ENCODE measurements at regions not wholly inside any gene's neighbourhood (a gene's known extent, or its start where the extent isn't known, plus 50 kb on each side); places are given as distances from the start of the nearest gene placed in this dataset.

GRCh38 chr21:16928439-16928838, 584.4 kb upstream of the CXADR start:
- DNase-seq (ENCODE audit: low read depth) = no peak

DNA sequence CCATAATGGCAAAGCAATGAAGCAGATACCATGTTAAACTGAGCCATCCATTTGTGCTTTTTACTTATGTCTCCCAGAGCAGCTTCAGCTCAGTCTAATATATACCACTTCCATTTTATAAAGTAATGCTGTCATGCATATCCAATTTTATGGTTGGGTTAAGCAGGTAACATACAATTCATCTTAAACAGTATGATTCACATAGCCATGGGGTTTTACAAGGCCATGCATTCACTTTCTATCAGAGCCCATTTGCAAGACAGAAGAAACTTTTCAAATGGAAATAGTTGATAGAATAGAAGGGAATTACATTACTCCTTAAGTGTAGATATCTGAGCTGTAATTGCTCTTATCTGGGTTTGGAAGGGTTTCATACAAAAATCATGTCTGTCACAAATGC, 580.5 kb upstream of the CXADR start:
- DNase-seq (ENCODE audit: low read depth) = no peak

- DNase-seq (ENCODE audit: low read depth) = no peak
Measured at GRCh38 chr21:16942703-16943102, 570.1 kb upstream of the CXADR start.

DNA sequence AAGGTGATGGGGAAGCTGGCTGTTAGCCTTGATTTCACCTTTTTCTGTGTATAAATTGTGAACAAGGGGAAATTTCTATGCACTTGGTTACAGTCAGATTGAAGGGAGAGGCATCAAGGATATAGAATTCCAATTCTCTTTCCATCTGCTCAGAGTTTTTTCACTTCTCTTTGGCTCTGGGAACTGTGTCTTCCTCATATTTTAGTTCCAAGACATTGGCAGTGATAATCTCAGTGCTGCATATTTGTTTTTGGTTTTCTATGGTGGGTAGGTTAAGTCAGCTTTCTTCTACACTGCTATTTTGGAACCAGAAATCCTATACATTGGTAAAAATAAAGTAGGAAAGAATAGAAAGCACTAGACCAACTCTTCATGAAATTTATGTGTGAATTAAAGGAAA, 569.6 kb upstream of the CXADR start:
- DNase-seq (ENCODE audit: low read depth) = no peak

- no peak for DNase-seq (ENCODE audit: low read depth)
Measured at GRCh38 chr21:16945580-16945979, 567.3 kb upstream of the CXADR start.

DNA sequence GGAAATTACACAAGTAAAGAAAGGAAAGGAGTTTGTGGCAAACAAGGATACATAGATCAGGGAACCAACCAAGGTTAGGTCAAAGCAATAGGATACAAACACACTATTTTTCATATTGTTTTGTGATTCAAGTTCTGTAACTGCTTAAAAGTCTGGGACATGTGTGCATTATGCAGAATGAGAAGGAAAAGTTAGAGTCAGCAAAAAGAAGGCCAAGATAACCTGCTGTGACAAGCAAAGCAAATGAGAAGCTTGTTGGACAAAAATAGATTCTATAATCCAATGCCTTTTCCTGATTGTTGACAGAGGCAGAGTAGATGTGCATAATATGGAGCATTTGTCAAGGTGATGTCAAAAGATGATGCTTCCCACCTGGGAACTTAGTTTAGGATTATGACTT, 556.0 kb upstream of the CXADR start:
- DNase-seq (ENCODE audit: low read depth) = no peak

DNA sequence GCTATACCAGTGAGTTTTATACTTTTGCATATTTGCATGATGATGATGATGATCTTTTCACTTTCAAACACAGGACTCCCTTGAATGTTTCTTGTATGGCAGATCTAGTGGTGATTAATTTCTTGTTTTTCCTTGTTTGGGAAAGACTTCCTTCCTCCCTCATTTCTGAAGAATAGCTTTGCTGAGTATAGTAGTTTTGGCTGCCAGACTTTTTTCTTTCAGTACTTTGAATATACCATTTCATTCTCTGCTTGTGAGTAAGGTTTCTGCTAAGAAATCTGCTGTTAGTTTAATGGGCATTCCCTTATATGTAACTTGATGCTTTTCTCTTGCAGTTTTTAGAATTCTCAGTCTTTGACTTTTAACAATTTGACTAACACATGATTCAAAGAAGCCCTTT, 547.4 kb upstream of the CXADR start:
- DNase-seq (ENCODE audit: low read depth) = no peak

DNA sequence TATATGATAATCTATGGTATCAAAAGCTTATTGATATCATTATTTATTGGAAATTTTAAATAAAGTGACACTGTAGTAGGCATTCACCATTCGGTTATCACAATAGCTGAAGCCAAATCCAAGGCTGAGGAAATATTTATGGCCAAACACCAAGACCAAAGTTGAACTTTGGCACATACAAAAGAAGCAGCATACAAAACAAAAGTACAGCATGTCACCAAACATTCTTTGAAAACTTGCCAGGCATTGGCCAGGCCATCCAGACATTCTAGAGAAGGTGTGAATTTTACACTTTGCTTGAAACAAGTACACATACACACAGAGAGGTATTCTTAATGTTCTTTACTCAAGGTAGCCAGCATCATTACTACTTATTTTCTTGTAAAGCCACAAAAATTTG, 544.4 kb upstream of the CXADR start:
- DNase-seq (ENCODE audit: low read depth) = no peak

- DNase-seq (ENCODE audit: low read depth) = no peak
Measured at GRCh38 chr21:16969636-16970035, 543.2 kb upstream of the CXADR start.

- DNase-seq (ENCODE audit: low read depth) = no peak
Measured at GRCh38 chr21:16974060-16974459, 538.8 kb upstream of the CXADR start.

DNA sequence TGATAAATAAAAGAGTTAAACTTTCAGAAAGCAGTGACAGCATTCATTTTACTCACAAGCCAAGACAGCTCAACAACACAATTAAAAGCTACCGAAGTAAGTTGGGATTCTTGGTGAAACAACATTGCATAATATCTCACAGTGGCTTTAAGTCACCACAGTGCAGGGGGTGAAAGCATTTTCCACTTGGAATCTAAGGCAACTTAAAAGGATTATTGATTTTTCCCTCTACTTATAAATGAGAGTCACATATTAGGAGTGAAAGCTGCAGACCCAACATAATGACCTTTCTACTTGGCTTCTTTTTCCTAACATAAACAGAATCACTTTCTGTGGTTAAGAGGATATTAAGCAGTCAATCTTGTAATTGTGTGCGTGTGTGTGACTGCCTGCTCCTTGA, 536.6 kb upstream of the CXADR start:
- no peak for DNase-seq (ENCODE audit: low read depth)

GRCh38 chr21:16978309-16978895, 534.4 kb upstream of the CXADR start:
- no peak for DNase-seq (ENCODE audit: low read depth)

- no peak for DNase-seq (ENCODE audit: low read depth)
Measured at GRCh38 chr21:16979574-16979973, 533.3 kb upstream of the CXADR start.

GRCh38 chr21:16983420-16983819, 529.4 kb upstream of the CXADR start:
- DNase-seq (ENCODE audit: low read depth) = no peak

DNA sequence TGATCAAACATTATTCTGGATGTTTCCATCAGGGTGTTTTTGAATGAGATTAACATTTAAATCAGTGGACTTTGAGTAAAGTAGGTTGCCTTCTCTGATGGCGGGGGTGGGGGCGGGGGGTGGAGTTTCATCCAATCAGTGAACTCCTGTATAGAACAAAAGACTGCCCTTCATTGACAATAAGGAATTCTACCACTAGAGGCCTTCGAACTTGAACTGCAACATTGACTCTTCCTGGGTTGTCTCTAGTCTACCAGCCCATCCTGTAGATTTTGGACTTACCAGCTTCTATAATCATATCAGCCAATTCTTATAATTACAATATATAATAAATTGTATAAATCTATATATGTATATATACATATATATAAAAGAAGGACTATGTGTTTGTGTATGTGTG, 520.4 kb upstream of the CXADR start:
- DNase-seq (ENCODE audit: low read depth) = no peak

DNA sequence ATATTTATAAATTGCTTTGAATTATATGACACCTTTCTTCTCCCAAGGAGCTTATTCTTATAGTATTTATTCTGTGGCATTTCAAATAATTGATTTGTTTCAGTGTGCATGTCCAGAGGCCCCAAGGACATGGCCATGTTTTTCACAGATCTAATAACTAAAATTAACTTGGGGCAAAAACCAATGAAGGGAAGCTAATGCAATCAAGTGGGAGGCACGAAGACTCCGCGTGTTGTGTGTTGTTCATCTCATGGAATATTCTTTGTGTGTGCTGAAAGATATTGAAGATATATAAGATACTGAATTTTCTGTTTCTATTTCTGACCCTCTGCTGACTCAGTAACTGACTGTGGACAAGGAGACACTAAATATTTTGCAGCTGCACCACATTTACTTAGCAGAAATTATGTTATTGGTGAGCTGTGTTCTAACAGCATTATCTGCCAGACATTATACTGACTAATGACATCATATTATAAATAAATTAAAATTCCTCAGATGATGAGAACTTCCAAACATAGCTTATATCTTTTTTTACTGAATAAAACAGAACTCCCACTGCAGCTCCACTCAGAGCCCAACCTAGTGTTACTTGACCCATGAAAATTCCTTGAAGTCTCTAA, 519.3 kb upstream of the CXADR start:
- DNase-seq (ENCODE audit: low read depth) = no peak

GRCh38 chr21:17002594-17003257, 510.1 kb upstream of the CXADR start:
- no peak for DNase-seq (ENCODE audit: low read depth)

DNA sequence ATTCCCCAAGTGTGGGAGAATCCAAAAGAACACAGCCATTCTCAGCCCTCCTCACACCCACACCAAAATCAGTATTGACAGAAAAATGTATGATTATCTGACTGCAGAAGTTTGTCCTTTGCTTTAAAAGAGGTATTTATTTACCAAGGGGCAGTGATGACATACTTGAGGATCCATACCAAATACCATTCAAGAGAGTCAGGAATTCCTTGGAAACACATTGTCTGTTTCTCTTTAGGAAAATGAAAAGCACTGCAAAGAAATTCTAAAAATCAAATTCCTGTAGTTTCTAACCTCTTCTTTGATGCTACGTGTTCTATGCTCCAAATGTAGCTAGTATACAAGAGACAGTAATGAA, 509.6 kb upstream of the CXADR start:
- DNase-seq (ENCODE audit: low read depth) = no peak

GRCh38 chr21:17003763-17004373, 509.0 kb upstream of the CXADR start:
- DNase-seq (ENCODE audit: low read depth) = no peak

DNA sequence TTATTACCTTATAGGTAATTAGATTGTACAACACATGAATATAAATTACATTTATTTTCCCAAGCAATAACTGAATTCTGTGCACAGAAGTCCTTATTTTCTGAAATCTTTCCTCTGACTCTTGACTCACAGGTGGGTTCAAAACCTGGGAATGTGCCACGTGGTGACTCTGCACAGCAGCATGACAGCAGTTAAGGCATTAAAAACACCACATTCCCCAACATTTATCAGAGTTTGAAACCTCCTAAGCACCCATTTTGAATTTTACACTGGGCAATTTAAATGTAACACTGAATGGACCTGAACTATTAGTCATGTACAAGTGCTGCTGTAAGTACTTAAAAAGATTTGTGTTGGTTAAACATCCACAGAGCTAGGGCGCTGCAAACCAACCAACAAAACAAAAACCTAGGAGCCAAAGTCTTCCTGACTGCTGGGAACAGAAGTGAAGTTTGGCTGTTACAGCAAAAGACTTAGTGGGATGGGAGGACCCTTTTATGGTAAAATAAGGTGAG, 480.6 kb upstream of the CXADR start:
- no peak for DNase-seq (ENCODE audit: low read depth)

- no peak for DNase-seq (ENCODE audit: low read depth)
Measured at GRCh38 chr21:17044696-17045095, 468.1 kb upstream of the CXADR start.

- DNase-seq (ENCODE audit: low read depth) = no peak
Measured at GRCh38 chr21:17045214-17045853, 467.5 kb upstream of the CXADR start.

DNA sequence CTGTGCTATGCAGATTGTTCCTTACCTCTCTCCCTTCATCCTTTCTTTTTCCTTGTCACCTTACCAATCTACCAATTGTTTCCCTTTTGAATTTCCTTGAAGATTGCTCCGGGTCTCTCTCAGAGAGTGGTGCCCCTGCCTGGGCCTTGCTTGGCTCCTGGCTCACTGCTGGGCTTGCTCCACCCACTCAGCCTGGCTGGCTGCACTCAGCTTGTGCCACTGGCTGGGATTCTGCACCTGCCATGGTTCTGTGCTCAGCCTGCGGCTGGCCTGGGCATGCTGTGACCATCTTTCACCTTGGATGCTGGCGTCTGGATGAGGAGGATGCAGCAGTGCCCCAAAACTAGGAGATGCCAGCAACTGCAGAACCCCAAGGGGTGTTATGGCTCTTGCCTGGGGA, 463.9 kb upstream of the CXADR start:
- DNase-seq (ENCODE audit: low read depth) = no peak

Data from activated T-helper 9 cell treated with anti-CD3 and anti-CD28 coated beads, Interleukin-2, amount 50 U/mL, for 16 hours (primary cell).